PC-3 (cell line): ENCODE measurements at regions not wholly inside any gene's neighbourhood (a gene's known extent, or its start where the extent isn't known, plus 50 kb on each side); places are given as distances from the start of the nearest gene placed in this dataset.

ENCODE experiments used
- EZH2 ChIP-seq: fragments of 300-600 bp; sonication (generic); IDR thresholded peaks from one replicate; pipeline ENCODE4 v1.6.1; 2017; ENCODE audit warnings: antibody characterized with exemption, mild to moderate bottlenecking, low read length; ENCODE audit not compliant: unreplicated experiment
- TF ChIP-seq, protein P1 (sequence below): fragments of 300-600 bp; sonication (generic); conservative IDR thresholded peaks from 2 replicates; pipeline ENCODE4 v1.5.1; 2017; ENCODE audit warnings: antibody characterized with exemption, low read depth, mild to moderate bottlenecking, low read length

DNA sequence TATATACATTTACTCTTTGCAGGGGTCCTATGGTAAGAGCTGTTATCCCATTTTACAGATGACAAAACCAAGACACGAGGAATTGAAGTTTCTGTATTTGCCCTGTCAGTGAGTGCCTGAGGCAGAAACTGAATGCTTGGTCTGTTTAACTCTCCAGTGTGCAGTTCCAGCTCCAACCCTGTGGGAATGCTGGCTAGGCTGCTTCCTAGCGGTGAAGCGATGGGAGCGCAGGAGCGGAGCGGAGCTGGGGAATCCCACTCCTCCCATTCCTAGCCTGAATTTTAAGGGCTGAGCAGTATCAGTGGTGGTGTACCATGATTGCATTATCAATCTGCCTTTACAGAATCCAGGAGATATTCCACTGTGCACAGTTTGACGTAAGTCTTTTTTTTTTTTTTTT lies 202.3 kb downstream of the LRRC70 start:
- TF ChIP-seq, protein P1, sequence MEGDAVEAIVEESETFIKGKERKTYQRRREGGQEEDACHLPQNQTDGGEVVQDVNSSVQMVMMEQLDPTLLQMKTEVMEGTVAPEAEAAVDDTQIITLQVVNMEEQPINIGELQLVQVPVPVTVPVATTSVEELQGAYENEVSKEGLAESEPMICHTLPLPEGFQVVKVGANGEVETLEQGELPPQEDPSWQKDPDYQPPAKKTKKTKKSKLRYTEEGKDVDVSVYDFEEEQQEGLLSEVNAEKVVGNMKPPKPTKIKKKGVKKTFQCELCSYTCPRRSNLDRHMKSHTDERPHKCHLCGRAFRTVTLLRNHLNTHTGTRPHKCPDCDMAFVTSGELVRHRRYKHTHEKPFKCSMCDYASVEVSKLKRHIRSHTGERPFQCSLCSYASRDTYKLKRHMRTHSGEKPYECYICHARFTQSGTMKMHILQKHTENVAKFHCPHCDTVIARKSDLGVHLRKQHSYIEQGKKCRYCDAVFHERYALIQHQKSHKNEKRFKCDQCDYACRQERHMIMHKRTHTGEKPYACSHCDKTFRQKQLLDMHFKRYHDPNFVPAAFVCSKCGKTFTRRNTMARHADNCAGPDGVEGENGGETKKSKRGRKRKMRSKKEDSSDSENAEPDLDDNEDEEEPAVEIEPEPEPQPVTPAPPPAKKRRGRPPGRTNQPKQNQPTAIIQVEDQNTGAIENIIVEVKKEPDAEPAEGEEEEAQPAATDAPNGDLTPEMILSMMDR, result no peak
- no peak for TF ChIP-seq EZH2
